ENCODE measurements at regions not wholly inside any gene's neighbourhood (a gene's known extent, or its start where the extent isn't known, plus 50 kb on each side); places are given as distances from the start of the nearest gene placed in this dataset.
A peak's percentile ranks its signal among the peaks of the same experiment; 100 is the strongest.
"Not testable (repeated sequence)": the region's sequence is repeated elsewhere in the genome, so short reads cannot be mapped to it uniquely, and the experiment has no call there.

DNA sequence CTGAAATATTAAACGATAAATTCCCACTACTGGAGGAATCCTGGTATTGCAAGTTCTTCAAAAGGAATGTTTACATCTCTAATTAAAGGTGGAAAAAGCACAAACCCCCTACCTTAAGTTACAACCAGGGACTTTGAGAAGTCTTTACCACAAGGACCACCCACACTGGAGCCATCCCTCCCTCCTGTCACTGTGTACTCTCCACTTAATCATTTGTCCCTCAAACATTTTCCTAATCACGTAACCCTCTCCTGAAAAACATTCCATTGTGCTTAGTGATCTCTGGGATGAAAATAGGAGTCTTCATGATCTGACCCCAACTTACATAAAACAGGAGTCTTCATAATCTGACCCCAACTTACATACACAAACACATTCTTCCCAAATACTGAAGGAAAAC is 85.7 kb downstream of the SUCLG1 start:
- DNase-seq (ENCODE audit: low spot score), result no peak

DNA sequence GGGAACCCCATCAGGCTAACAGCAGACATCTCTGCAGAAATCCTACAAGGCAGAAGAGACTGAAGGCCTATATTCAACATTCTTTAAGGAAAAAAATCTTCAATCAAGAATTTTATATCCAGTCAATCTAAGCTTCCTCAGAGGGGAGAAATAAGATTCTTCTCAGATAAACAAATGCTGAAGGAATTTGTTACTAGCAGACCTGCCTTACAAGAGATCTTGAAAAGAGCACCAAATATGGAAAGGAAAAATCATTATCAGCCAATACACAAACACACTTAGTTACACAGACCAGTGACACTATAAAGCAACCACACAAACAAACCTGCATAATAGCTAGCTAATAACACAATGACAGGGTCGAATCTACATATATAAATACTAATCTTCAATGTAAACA is 96.5 kb downstream of the SUCLG1 start:
- no peak for DNase-seq (ENCODE audit: low spot score)

DNA sequence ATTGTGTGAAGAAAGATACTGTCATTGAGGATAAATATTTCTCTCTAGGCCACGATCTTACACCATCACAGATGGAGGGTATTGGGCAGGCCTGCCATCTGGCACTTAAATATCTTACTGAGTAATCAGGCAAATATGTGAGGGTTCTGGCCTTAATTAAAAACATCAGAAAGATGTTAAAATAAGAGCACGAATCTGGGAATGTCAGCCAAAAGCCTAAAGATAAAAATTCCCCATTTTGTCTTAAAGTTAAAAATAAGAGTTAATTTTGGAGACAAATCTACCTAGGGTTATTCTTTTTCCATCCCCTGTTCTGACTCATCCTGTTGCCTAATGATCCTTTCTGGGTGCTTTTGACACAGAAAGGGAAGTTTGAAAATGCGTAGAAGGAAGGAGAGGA is 121.0 kb downstream of the SUCLG1 start:
- no peak for DNase-seq (ENCODE audit: low spot score)

DNA sequence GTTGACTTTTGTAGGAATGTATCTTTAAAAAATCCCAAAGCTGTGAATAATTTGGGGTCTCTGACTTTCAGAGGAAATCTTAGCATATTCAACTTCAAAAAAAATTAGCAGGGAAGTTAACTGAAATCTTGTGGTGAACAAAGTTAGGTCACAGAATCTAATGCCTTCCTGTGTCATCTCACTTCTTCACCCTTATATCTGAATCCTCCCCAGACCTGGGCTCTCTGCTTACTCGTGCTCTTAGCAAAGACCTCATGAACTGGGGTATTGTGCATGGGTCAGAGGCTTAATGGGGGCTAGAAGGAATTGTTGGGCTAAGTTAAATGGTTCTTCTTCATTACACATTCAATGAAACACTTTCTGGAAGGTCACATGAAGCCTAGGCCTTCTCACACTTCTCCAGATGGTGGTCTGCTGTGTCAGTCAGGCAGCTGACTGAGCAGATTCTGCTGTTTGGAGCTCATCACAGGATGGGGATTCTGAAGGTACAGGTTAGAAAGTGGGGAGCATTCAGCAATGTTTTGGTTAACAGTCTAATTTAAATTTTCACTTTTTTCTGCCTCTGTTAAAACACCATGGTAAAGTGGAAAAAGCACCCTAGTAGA is 131.3 kb downstream of the SUCLG1 start:
- no peak for DNase-seq (ENCODE audit: low spot score)

DNA sequence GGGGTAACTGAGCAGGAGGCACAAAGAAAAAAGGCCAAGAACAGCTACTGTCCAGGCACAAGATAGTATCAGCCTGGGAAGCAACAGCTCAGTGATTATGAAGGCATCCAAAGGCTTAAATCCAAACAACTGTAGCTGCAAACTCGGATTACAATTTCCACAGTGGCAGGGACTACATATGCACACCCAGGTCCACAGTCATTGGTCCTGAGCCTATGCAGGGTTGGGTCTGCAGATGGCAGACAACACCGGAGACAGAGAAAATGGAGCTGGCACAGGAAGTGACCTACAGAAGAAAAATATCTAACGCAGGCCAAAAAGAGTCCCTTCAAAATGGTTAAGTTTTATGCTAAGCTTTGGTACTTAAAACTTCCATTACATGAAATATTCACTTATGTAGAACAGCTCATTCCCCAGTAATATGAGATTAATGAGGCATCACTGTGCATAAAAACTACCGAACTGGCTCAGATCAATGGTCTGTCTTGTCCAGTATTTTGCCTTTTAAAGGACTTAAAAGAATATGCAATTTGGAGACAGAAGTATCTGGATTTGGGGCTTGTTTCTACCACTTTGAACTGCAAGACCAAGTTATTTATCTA is 132.1 kb downstream of the SUCLG1 start:
- no peak for DNase-seq (ENCODE audit: low spot score)

DNA sequence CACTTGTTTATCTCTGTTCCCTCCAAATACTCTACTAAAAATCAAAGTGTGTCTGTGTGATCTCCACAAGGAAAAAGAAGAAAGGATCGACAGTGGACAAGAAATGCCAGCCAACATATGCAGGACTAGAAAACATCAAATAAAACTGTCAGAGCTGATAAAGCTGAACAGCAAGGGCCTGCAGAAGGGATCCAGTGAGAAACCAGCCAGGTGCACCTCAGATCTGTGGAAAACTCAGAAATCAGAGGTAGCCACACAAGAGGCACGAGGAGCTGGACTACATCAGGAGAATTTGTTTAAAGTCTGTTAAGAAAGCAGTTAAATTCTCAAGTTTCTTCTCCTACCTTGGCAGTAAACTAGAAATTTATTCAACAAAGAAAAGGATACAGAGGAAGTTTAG is 135.2 kb downstream of the SUCLG1 start:
- no peak for DNase-seq (ENCODE audit: low spot score)

DNA sequence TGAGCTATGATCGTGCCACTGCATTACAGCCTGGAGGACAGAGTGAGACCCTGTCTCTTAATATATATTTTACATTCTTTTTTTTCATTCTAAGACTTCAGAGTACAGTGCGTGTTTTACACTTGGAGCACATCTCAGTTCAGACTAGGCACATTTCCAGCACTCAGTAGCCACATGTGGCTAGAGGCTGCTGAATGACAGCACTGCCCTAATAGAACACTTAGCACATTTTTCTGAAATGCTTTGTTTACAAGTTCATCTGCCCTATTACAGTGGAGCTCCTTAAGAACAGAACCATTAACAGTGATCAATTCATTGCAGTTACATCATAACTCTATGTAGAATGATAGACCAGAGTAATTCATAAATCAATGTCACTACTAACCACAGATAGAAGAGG is 138.1 kb downstream of the SUCLG1 start:
- DNase-seq (ENCODE audit: low spot score), result no peak

DNA sequence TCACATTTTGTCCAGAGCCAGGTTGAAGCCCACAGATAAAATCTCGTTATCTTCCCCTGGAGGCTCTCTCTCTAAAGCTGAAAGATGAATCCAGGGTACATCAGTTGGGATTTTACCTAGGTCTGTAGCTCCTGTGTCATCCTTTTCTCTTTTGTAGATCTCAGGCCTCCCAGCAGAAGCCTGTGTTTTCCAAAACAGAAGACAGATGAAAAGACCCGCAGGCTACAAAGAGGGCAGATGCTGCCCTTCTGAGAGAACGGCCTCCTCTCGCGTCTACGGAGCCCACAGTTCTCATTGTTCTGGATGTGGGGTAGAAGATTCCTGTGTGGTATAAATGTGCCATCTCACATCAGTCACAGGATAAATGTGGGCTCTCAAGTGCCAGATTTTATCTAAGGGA is 139.5 kb downstream of the SUCLG1 start:
- DNase-seq (ENCODE audit: low spot score), result no peak

DNA sequence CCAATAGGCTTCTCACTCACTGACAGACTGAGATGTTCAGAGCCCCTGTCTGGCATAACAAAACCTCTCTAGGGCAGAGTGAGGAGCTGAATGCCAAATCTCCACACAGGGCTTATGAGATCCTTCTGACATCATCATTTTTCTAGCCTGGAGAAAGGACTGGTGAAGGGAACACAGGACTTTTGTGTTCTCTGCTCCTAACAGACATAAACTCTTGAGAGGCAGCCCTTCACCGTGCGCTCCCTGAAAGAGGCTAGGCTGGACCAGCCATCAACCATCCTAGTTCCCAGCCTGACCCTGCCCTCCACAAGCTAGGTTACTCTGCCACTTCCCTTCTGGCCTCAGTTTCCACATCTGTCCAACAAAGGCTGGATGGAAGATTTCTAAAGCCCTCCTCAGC is 141.9 kb downstream of the SUCLG1 start:
- DNase-seq (ENCODE audit: low spot score), result no peak

DNA sequence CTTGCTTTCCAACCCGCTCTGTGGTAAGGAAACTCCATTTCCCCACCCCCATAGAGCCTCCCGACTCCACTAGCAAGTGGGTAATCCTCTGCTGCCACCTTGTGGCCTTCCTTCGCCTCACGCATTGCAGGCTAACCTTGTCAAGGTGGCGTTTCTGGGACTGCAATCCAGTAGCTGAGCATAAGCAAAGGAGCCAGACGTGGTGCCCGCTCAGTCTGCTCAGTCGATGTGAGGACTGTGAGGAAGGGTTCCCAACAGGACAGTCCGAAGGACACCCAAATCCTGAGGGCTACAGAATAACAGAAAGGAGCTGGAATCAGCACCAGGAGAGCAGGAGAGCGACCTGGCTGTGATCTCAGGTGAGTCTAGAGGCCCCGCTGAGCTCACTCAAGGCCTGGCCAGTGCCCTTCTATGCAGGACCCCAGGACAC is 144.2 kb downstream of the SUCLG1 start:
- peak; percentile 68 for DNase-seq (ENCODE audit: low spot score)

DNA sequence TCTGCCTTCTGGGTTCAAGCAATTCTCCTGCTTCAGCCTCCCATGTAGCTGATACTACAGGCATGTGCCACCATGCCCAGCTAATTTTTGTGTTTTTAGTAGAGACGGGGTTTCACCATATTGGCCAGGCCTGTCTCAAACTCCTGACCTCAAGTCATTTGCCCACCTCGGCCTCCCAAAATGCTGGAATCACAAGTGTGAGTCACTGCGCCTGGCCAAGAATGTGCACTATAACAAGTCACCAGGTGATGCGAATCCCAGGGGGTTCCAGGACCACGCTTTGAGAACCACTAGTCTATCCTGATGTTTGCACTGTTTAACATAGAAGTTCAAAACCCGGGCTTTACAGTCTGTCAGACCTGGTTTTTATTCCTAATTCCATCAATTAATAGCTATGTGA is 144.8 kb downstream of the SUCLG1 start:
- no peak for DNase-seq (ENCODE audit: low spot score)

DNA sequence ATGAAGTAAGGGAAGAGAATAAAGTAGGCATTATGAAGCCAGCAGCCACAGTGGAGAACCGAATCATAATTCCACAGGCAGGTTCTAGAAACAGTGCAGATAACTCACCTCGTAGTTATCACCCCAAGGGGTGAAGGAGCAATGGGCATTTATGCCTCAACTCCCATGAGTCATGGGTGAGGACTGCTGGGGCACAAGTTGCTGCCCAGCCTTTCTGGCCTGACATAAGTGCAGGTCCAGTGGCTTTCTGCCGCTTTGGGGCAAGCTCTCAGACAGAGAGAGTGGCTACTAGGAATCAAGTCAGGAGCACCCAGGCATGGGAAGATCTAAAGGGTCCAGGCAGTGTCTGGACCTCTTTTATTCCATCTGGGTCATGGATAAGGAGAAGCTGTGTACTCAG is 149.8 kb downstream of the SUCLG1 start:
- no peak for DNase-seq (ENCODE audit: low spot score)

DNA sequence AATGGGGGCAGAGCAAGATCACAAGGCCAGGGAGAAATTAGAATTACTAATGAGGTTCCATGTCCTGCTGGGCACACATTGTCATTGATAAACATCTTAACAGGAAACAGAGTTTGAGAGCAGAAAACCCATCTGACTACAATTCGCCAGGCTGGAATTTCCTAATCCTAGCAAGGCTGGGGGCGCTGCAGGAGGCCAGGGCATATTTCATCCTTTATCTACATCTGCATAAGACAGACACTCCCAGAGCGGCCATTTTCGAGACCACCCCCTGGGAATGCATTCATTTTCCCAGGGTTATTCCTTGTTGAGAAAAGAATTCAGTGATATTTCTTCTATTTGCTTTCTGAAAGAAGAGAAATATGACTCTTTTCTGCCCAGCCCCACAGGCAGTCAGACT is 152.7 kb downstream of the SUCLG1 start:
- DNase-seq (ENCODE audit: low spot score), result no peak

DNA sequence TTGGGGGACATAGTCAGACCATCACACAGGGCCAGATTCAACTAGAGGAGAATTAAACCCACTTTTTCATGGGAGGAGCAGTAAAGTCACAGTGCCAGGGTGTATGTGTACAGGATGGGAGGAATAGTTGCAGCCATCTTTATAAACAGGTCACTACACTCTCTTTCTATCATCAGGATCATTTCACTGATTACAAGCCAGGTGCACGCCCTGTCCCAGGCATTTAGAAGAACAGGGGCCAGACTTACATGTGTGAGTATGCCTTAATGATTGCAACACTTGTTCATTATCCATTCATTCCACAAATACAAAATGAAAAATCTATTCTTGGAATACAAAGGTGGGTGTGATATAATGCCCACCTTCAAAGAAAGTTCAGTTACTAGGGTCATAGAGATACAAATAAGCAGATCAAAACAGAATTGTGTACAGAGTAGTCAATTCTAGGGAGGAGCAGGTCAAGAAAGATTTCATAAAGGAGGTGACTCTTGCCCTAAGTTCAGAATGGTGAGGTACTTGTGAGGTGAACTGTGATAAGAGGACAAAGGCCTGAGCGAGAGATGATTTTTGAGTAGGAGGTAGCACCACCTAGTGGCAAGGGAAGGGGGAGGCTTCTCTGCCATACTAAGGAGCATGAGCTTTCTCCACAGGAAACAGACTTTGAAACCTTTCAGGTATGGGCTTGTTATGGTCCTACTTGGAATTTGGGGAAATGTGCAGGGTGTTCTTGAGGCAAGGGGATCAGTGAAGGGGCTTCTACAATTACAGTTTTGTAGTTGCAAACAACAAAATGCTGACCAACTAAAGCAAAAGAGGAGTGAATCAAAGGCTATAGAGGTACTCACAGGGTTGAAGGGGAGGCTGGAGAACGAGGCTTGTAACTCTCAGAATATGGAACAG is 156.3 kb downstream of the SUCLG1 start:
- peak; percentile 59 for DNase-seq (ENCODE audit: low spot score)

DNA sequence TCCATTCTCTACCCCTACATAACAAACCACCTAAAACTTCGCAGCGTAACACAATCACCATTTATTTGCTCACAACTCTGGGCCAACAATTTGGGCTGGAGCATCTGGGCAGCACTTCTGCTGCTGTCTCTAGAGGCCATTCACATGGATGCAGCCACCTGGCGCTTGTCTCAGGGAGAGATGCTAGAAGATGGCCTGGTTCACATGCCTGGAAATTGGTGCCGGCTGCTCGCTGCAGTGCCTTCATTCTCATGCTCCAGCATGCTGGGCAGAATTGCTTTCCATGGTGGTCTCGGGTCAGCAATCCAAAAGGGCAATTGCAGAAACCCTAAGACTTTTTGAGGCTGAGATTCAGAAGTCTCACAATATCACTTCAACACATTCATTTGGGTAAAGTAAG is 157.4 kb downstream of the SUCLG1 start:
- DNase-seq (ENCODE audit: low spot score), result no peak

DNA sequence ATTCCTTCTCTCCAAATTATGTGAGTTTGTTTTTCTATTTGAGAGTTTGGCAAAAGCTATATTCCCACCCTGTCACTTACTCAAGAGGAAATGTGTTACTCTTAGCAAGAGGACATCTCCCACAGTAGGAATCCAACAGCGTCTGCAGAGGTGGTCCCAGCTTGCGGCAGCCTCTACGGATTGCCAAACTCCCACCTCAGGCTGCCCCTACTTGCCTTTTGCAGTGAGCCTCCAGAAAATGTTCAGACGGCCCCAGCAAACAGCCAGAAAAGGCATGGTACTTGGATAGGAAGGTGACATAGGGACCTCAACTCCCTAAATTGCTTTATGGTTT is 158.4 kb downstream of the SUCLG1 start:
- no peak for DNase-seq (ENCODE audit: low spot score)

DNA sequence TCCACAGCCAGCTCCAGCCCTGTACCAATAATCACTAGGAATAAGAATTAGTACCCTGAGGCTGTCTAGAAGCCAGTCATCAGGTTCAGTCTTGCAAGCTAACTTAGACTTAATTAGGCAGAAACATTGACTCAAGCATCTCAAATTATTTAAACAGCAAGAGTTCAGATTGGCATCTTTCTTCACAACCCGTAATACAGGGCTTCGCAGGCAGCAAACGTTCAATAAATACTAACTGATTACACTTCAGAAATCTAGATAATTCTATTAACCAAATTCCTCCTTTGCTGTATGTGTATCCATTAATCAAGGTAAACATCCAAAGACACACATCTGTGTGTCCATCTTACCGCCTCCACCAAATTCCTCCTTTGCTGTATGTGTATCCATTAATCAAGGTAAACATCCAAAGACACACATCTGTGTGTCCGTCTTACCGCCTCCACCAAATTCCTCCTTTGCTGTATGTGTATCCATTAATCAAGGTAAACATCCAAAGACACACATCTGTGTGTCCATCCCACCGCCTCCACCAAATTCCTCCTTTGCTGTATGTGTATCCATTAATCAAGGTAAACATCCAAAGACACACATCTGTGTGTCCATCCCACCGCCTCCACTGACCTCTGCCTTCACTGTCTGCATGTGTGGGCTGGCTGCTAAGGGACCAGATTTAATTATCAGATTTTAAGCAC is 158.9 kb downstream of the SUCLG1 start:
- DNase-seq (ENCODE audit: low spot score), result not testable (repeated sequence)

DNA sequence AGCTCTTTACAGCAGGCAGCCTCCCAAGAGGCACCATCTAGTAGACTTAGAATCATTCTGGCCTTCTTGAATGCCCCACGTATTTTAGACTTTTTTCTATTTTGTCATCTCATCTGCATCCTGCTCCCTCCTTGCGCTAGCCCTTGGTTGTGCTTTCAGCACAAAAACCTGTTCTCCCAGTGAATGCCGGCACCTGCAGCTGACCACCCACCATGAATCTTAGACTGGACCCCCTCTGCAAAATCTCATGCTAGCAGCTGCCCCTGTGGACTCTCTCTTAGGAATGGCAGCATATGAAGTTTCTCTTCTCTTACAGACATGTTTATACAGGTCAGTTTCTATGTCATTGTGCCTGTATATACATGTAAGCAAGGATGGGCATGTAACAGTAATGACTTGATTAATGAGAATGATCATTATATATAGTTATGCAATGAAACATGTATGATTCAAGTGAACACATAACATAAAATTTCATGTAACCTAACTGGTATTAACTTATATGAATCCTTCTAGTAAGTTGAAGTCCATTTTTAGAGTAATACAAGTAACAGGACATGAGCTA is 159.8 kb downstream of the SUCLG1 start:
- no peak for DNase-seq (ENCODE audit: low spot score)

DNA sequence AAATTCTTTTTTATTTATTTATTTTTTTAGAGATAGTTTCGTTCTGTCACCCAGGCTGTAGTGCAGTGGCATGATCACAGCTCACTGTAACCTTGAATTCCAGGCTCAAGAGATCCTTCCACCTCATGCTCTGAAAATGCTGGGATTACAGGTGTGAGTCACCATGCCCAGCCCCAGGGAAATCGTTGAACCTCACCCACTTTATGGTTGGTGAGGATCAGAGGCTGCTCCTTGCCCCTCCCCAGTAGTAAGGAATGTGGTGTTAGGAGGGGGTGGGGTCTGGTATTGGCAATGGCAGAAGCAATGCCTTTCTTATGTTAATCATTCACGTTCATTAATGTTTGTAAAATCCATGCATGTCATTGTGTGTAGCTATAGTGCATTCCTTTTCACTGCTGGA is 161.9 kb downstream of the SUCLG1 start:
- DNase-seq (ENCODE audit: low spot score), result no peak

DNA sequence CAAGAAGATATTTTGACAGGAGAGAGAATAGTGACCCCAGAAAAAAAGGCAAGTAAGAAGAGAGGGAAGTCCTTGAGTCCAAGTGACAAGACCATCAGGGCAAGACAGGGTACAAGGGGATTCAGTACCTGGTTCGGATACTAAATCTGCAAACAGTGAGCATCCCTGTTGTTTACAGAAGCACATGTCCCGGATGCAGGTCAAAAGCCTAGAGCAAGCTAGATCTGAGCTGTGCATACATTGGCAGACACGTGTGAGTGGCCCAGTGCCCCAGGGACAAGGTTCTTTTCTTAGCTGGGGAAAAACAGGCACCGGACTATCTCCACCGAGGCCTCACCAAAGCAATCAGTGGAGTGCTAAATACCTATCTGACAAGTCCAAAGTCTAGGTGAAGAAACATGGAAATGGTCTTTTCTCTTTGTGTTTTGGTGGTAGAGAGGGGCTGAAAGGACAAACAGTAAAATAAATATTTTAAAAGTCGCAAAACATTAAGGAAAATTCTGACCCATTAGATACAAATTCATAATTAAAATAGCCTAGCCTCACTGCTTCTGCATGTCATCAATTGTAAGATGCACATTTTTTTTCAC is 165.2 kb downstream of the SUCLG1 start:
- no peak for DNase-seq (ENCODE audit: low spot score)

DNA sequence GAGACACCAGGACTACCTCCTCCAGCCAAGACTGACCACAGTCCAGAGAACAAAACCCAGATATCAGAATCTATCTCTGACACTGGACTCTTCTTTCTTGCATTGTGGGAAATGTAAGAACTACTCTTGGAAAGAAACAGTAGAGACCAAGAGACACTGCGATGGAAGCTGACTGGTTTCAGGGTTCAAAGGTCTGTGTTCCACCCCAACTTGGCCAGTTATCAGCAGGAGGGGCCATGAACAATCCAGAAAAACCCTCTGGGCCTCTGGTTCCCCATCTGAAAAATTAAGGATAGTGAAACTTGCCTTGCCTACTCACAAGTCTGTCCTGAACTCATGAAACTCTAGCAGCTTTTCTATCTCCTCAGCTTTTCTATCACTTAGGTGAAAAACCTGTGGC is 166.5 kb downstream of the SUCLG1 start:
- DNase-seq (ENCODE audit: low spot score), result no peak

DNA sequence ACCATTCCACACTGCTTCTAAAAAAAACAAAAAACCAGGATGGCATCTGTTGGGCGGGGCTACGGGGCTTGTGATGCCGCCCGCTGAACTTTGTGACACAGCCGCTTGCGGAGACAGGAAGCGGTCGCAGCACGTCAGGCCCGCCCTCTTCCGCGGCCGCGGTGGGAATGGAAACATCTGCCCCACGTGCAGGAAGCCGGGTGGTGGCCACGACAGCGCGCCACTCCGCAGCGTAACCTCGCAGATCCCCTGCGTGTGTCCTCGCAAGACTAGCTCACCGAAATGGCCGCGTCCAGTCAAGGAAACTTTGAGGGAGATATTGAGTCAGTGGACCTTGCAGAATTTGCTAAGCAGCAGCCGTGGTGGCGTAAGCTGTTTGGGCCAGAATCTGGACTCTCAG is 168.5 kb downstream of the SUCLG1 start:
- no peak for DNase-seq (ENCODE audit: low spot score)

Measured in globus pallidus (tissue), 1 donor.